SK-N-SH (cell line): ENCODE measurements at regions not wholly inside any gene's neighbourhood (a gene's known extent, or its start where the extent isn't known, plus 50 kb on each side); places are given as distances from the start of the nearest gene placed in this dataset.
A peak's percentile ranks its signal among the peaks of the same experiment; 100 is the strongest.

Experiments used
- CTCF ChIA-PET: fragments of 300-600, 350-600 bp; formaldehyde crosslinking; extraction: SDS; loops from one replicate; lab custom pipeline; 2021; lab: Yijun Ruan, JAX
- POLR2A ChIA-PET: fragments of 350-600 bp; sonication (Branson Sonifier 250); formaldehyde crosslinking; extraction: SDS; loops from one replicate; lab custom pipeline; 2020; ENCODE audit warnings: antibody characterized with exemption, inconsistent platforms; lab: Yijun Ruan, JAX
- DNase-seq: peaks from one replicate; pipeline ENCODE4 v3.0.0; 2012
- H2AFZ ChIP-seq: fragments of 200-600 bp; sonication (generic); 2 replicates; pipeline ENCODE4 v1.8.1; 2016; ENCODE audit warnings: antibody characterized with exemption, mild to moderate bottlenecking, low read depth
- H3F3A ChIP-seq: fragments of 200-600 bp; sonication (generic); replicated peaks from 2 replicates; pipeline ENCODE3; 2016; ENCODE audit warnings: antibody characterized with exemption, mild to moderate bottlenecking; ENCODE audit not compliant: insufficient read depth
- H3K27ac ChIP-seq, 2 experiments: fragments of 200-500 bp in 1 of 2; fragments of 200-600 bp in 1 of 2; sonication (Bioruptor generic) in 1 of 2; sonication (generic), shearing (Covaris generic) in 1 of 2; 2 replicates each; pipeline versions ENCODE4 v1.5.1 to v1.6.1; 2014 to 2016; ENCODE audit warnings: low read depth in 2 of 2, inconsistent platforms in 1 of 2, low read length in 1 of 2, mild to moderate bottlenecking in 1 of 2, mixed read lengths in 1 of 2
- H3K27me3 ChIP-seq: fragments of 200-600 bp; sonication (generic), shearing (Covaris generic); 2 replicates; pipeline ENCODE4 v1.6.1; 2016; ENCODE audit warnings: mixed run types; ENCODE audit not compliant: insufficient read depth
- H3K36me3 ChIP-seq, 2 experiments: fragments of 200-500 bp in 1 of 2; fragments of 200-600 bp in 1 of 2; sonication (Bioruptor generic) in 1 of 2; sonication (generic) in 1 of 2; replicated peaks in 1 of 2; 2 replicates each; pipeline versions ENCODE3 to v1.5.1; 2014 to 2016; ENCODE audit warnings: low read length in 1 of 2, mild to moderate bottlenecking in 1 of 2; ENCODE audit not compliant: insufficient read depth in 2 of 2, control insufficient read depth in 1 of 2
- H3K4me1 ChIP-seq, 2 experiments: fragments of 200-500 bp in 1 of 2; fragments of 200-600 bp in 1 of 2; sonication (Bioruptor generic) in 1 of 2; sonication (generic), shearing (Covaris generic) in 1 of 2; 2 replicates each; pipeline versions ENCODE4 v1.5.1 to v1.6.1; 2014 to 2016; ENCODE audit warnings: low read depth in 1 of 2, low read length in 1 of 2, mixed run types in 1 of 2; ENCODE audit not compliant: insufficient read depth in 2 of 2, control insufficient read depth in 1 of 2
- H3K4me2 ChIP-seq: fragments of 200-600 bp; sonication (generic), shearing (Covaris generic); 2 replicates; pipeline ENCODE4 v1.6.1; 2017; ENCODE audit warnings: mixed run types
- H3K4me3 ChIP-seq, 2 experiments: fragments of 200-500 bp in 1 of 2; fragments of 200-600 bp in 1 of 2; sonication (Bioruptor generic) in 1 of 2; sonication (generic), shearing (Covaris generic) in 1 of 2; 2 replicates each; pipeline versions ENCODE4 v1.5.1 to v1.8.1; 2014 to 2016; ENCODE audit warnings: low read depth in 2 of 2, inconsistent platforms in 1 of 2, low read length in 1 of 2, mild to moderate bottlenecking in 1 of 2, mixed read lengths in 1 of 2, moderate library complexity in 1 of 2
- H3K79me2 ChIP-seq: fragments of 200-600 bp; sonication (generic); 2 replicates; pipeline ENCODE4 v1.8.1; 2017; ENCODE audit warnings: mild to moderate bottlenecking; ENCODE audit not compliant: insufficient read depth
- H3K9ac ChIP-seq: fragments of 200-600 bp; sonication (generic); 2 replicates; pipeline ENCODE4 v1.6.1; 2017; ENCODE audit warnings: mixed run types
- H3K9me2 ChIP-seq: fragments of 200-600 bp; sonication (generic); 2 replicates; pipeline ENCODE4 v1.6.1; 2017; ENCODE audit warnings: mixed run types
- H3K9me3 ChIP-seq: fragments of 200-600 bp; sonication (generic); 2 replicates; pipeline ENCODE4 v1.6.1; 2017; ENCODE audit warnings: mixed run types, mild to moderate bottlenecking, moderate library complexity
- H4K20me1 ChIP-seq: fragments of 200-600 bp; sonication (generic); 2 replicates; pipeline ENCODE4 v1.6.1; 2017; ENCODE audit warnings: mild to moderate bottlenecking, mixed run types; ENCODE audit not compliant: insufficient read depth
- CHD2 ChIP-seq: fragments of 150-350 bp; IDR thresholded peaks from 2 replicates; pipeline ENCODE4 v1.6.1; 2018; ENCODE audit warnings: low read length; ENCODE audit not compliant: partially characterized antibody
- EP300 ChIP-seq, 2 experiments: IDR thresholded peaks; 2 replicates each; pipeline versions ENCODE4 v1.4.0 to v1.6.1; 2012; ENCODE audit warnings: borderline replicate concordance in 1 of 2, low read depth in 1 of 2, low read length in 1 of 2
- FOSL2 ChIP-seq: IDR thresholded peaks from 2 replicates; pipeline ENCODE4 v1.4.0; 2012; ENCODE audit warnings: low read depth, mild to moderate bottlenecking, moderate library complexity, borderline replicate concordance
- GATA2 ChIP-seq: sonication (generic); formaldehyde crosslinking; IDR thresholded peaks from 2 replicates; pipeline ENCODE4 v1.5.0; 2020; ENCODE audit warnings: mild to moderate bottlenecking, missing genetic modification reagents
- MXI1 ChIP-seq: IDR thresholded peaks from 2 replicates; pipeline ENCODE4 v1.6.1; 2012; ENCODE audit warnings: mild to moderate bottlenecking, low read depth, low read length, improper control_type of control experiment
- NRF1 ChIP-seq: IDR thresholded peaks from 2 replicates; pipeline ENCODE4 v1.6.1; 2012; ENCODE audit warnings: low read depth, mild to moderate bottlenecking, low read length
- RAD21 ChIP-seq: IDR thresholded peaks from 2 replicates; pipeline ENCODE4 v1.6.1; 2012; ENCODE audit warnings: mild to moderate bottlenecking, low read length
- RFX5 ChIP-seq: IDR thresholded peaks from 2 replicates; pipeline ENCODE4 v1.6.1; 2012; ENCODE audit warnings: mild to moderate bottlenecking, improper control_type of control experiment, low read length
- RXRA ChIP-seq: IDR thresholded peaks from 2 replicates; pipeline ENCODE4 v1.4.0; 2012; ENCODE audit warnings: low read depth, mild to moderate bottlenecking, borderline replicate concordance
- SIN3A ChIP-seq: IDR thresholded peaks from 2 replicates; pipeline ENCODE4 v1.6.1; 2012; ENCODE audit warnings: low read depth, mild to moderate bottlenecking, low read length, moderate library complexity, borderline replicate concordance
- TAF1 ChIP-seq: IDR thresholded peaks from 2 replicates; pipeline ENCODE4 v1.6.1; 2012; ENCODE audit warnings: low read depth, mild to moderate bottlenecking, low read length, moderate library complexity, borderline replicate concordance
- TCF12 ChIP-seq: IDR thresholded peaks from 2 replicates; pipeline ENCODE4 v1.4.0; 2012
- TEAD4 ChIP-seq: IDR thresholded peaks from 2 replicates; pipeline ENCODE4 v1.4.0; 2012; ENCODE audit warnings: mild to moderate bottlenecking, borderline replicate concordance; ENCODE audit not compliant: insufficient read depth
- WGBS: methylation state at CpG from one replicate; pipeline ENCODE4 v1.1.6; 2017; ENCODE audit warnings: low lambda C conversion rate; 5-methylcytosine and 5-hydroxymethylcytosine counted together
- TF ChIP-seq, protein P1 (sequence below): fragments of 150-350 bp; IDR thresholded peaks from 2 replicates; pipeline ENCODE4 v1.6.1; 2017; ENCODE audit warnings: antibody characterized with exemption, low read length, low read depth, borderline replicate concordance
- TF ChIP-seq, protein P2 (sequence below): fragments of 200-600 bp; sonication (generic); IDR thresholded peaks from 2 replicates; pipeline ENCODE4 v1.6.1; 2017; ENCODE audit warnings: antibody characterized with exemption, mild to moderate bottlenecking, moderate library complexity
- TF ChIP-seq, protein P3 (sequence below): IDR thresholded peaks from 2 replicates; pipeline ENCODE4 v1.4.0; 2012; ENCODE audit warnings: low read depth, borderline replicate concordance
- TF ChIP-seq, protein P4 (sequence below): IDR thresholded peaks from 2 replicates; pipeline ENCODE4 v1.6.1; 2012; ENCODE audit warnings: mild to moderate bottlenecking, low read depth, low read length, moderate library complexity

DNA sequence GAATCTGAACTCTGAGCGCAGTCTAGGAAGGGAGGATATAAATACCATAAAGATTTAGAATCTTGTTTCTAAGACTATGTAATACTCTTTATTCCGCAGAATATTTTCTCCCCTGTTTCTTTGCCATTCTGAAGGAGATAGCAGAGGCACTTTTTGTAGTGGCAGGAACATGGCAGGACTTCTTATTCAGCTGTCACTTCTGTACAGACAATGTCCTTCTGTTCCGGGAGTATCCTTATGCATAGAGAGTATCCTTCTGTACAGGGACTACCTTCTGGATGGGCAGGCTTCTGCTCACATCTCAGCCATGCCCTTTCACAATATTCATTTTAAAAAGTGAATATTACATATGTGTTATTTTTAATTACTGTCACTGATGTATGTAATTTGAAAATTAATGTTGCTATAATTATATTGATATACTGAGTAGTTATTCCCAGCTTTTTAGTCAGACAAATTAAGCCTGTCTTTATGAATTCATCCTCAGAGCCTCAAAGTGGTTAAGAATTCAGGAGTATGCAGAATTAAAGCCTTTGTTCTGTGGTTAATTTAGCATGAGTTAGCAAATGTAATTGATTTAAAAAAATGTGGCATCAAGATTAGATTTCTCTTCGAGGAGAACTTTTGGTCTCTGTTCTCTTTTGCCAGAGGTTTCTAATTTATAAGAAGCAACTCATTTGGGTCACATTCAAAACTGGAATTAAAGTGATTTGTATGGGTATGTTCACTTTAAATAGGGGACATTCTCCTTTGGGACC lies 174.4 kb downstream of the FHIP1A start:
- Histone ChIP-seq H4K20me1 (no peaks in the 10 kb centered on the region), H3F3A (no peaks in the 10 kb centered on the region), H3K4me2 (no peak overlapping the region), H3K4me3 (no peak overlapping the region), H3K9ac (no peak overlapping the region), H3K27ac (peak overlapping the region in 1 of 2 experiments; percentile 43; a peak in 1 of 4 replicates), H3K9me2 (no peaks in the 10 kb centered on the region), H2AFZ (no peak overlapping the region), H3K36me3 (peaks cover 0 to 3% of the 10 kb centered on the region in 2 experiments), H3K79me2 (no peaks in the 10 kb centered on the region), H3K27me3 (no peaks in the 10 kb centered on the region), H3K9me3 (no peaks in the 10 kb centered on the region), H3K4me1 (peaks cover 0 to 13% of the 10 kb centered on the region in 2 experiments; a peak in 2 of 4 replicates)
- no peak for DNase-seq
- ChIA-PET CTCF (interaction anchor here (2.7 kb wide), 1 partner anchor 21 kb away, joined by 15 read pairs; no protein-coding TSS in a partner anchor), POLR2A (no interaction called here)
- TF ChIP-seq, protein P1, sequence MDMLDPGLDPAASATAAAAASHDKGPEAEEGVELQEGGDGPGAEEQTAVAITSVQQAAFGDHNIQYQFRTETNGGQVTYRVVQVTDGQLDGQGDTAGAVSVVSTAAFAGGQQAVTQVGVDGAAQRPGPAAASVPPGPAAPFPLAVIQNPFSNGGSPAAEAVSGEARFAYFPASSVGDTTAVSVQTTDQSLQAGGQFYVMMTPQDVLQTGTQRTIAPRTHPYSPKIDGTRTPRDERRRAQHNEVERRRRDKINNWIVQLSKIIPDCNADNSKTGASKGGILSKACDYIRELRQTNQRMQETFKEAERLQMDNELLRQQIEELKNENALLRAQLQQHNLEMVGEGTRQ: no peak
- TF ChIP-seq SIN3A (no peak), RAD21 (no peak), RXRA (no peak), RFX5 (no peak), CHD2 (no peak)
- TF ChIP-seq, protein P2, sequence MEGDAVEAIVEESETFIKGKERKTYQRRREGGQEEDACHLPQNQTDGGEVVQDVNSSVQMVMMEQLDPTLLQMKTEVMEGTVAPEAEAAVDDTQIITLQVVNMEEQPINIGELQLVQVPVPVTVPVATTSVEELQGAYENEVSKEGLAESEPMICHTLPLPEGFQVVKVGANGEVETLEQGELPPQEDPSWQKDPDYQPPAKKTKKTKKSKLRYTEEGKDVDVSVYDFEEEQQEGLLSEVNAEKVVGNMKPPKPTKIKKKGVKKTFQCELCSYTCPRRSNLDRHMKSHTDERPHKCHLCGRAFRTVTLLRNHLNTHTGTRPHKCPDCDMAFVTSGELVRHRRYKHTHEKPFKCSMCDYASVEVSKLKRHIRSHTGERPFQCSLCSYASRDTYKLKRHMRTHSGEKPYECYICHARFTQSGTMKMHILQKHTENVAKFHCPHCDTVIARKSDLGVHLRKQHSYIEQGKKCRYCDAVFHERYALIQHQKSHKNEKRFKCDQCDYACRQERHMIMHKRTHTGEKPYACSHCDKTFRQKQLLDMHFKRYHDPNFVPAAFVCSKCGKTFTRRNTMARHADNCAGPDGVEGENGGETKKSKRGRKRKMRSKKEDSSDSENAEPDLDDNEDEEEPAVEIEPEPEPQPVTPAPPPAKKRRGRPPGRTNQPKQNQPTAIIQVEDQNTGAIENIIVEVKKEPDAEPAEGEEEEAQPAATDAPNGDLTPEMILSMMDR: no peak
- WGBS: 72% methylated on average over 4 of the region's 4 CpGs

DNA sequence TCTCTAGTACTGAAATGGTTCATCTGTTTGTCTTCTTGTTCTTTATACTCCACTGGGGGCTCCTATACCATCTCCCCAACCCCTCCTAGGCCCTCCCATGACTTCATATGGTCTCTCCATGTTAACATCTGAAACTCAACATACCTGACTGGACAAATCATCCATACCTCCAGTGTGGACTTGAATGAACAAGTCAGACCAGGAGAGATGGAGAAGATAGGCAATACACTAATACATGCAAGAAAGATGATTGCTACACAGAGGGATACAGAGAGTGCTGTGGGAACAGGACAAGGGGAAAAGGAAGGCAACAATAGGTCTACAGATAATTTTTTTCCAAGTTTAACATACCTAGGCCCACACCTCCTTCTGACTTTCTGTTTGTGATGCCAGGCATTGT lies 175.1 kb downstream of the FHIP1A start:
- no peaks in the 10 kb centered on the region for H3F3A ChIP-seq
- no peaks in the 10 kb centered on the region for H3K27me3 ChIP-seq
- no peaks in the 10 kb centered on the region for H3K9me3 ChIP-seq
- no peak for DNase-seq
- ChIA-PET POLR2A (no interaction called here), CTCF (no interaction called here)
- no peak overlapping the region for H3K4me3 ChIP-seq
- no peaks in the 10 kb centered on the region for H3K79me2 ChIP-seq
- H3K9me2 ChIP-seq: no peaks in the 10 kb centered on the region
- peaks cover 0 to 3% of the 10 kb centered on the region in 2 experiments for H3K36me3 ChIP-seq
- H3K4me1 ChIP-seq: peaks cover 0 to 13% of the 10 kb centered on the region in 2 experiments; a peak in 2 of 4 replicates
- H4K20me1 ChIP-seq: no peaks in the 10 kb centered on the region
- no peak overlapping the region for H2AFZ ChIP-seq
- H3K9ac ChIP-seq: no peak overlapping the region
- H3K27ac ChIP-seq: no peak overlapping the region
- H3K4me2 ChIP-seq: no peak overlapping the region
- TF ChIP-seq, protein P1: no peak
- TF ChIP-seq NRF1 (no peak), TCF12 (no peak), EP300 (IDR thresholded peaks at IDR 0.05; ENCODE audit: borderline replicate concordance in 1 of 2, low read depth in 1 of 2, low read length in 1 of 2) (no peak), RAD21 (no peak), FOSL2 (no peak), TEAD4 (no peak), TAF1 (no peak), MXI1 (no peak), GATA2 (no peak)
- TF ChIP-seq, protein P3, sequence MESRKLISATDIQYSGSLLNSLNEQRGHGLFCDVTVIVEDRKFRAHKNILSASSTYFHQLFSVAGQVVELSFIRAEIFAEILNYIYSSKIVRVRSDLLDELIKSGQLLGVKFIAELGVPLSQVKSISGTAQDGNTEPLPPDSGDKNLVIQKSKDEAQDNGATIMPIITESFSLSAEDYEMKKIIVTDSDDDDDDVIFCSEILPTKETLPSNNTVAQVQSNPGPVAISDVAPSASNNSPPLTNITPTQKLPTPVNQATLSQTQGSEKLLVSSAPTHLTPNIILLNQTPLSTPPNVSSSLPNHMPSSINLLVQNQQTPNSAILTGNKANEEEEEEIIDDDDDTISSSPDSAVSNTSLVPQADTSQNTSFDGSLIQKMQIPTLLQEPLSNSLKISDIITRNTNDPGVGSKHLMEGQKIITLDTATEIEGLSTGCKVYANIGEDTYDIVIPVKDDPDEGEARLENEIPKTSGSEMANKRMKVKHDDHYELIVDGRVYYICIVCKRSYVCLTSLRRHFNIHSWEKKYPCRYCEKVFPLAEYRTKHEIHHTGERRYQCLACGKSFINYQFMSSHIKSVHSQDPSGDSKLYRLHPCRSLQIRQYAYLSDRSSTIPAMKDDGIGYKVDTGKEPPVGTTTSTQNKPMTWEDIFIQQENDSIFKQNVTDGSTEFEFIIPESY: no peak
- TF ChIP-seq, protein P4, sequence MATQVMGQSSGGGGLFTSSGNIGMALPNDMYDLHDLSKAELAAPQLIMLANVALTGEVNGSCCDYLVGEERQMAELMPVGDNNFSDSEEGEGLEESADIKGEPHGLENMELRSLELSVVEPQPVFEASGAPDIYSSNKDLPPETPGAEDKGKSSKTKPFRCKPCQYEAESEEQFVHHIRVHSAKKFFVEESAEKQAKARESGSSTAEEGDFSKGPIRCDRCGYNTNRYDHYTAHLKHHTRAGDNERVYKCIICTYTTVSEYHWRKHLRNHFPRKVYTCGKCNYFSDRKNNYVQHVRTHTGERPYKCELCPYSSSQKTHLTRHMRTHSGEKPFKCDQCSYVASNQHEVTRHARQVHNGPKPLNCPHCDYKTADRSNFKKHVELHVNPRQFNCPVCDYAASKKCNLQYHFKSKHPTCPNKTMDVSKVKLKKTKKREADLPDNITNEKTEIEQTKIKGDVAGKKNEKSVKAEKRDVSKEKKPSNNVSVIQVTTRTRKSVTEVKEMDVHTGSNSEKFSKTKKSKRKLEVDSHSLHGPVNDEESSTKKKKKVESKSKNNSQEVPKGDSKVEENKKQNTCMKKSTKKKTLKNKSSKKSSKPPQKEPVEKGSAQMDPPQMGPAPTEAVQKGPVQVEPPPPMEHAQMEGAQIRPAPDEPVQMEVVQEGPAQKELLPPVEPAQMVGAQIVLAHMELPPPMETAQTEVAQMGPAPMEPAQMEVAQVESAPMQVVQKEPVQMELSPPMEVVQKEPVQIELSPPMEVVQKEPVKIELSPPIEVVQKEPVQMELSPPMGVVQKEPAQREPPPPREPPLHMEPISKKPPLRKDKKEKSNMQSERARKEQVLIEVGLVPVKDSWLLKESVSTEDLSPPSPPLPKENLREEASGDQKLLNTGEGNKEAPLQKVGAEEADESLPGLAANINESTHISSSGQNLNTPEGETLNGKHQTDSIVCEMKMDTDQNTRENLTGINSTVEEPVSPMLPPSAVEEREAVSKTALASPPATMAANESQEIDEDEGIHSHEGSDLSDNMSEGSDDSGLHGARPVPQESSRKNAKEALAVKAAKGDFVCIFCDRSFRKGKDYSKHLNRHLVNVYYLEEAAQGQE: no peak
